Activated naive CD4-positive, alpha-beta T cell treated with anti-CD3 and anti-CD28 coated beads for 36 hours (primary cell): ENCODE measurements at regions not wholly inside any gene's neighbourhood (a gene's known extent, or its start where the extent isn't known, plus 50 kb on each side); places are given as distances from the start of the nearest gene placed in this dataset.
"Not testable (repeated sequence)": the region's sequence is repeated elsewhere in the genome, so short reads cannot be mapped to it uniquely, and the experiment has no call there.

Experiments used
- CTCF ChIA-PET: fragments of 350-600 bp; sonication (Branson Sonifier 250); formaldehyde crosslinking; loops from one replicate; lab custom pipeline; 2021; ENCODE audit warnings: antibody characterized with exemption; lab: Charles Lee
- DNase-seq: peaks from one replicate; pipeline ENCODE4 v3.0.0-alpha.2; 2020
- H3K27ac Mint-ChIP-seq: one replicate; pipeline ENCODE4 v1.8.0; 2021; ENCODE audit warnings: mild to moderate bottlenecking, mixed read lengths
- H3K27me3 Mint-ChIP-seq: one replicate; pipeline ENCODE4 v1.8.0; 2021; ENCODE audit warnings: low read depth, mixed read lengths
- H3K36me3 Mint-ChIP-seq: one replicate; pipeline ENCODE4 v1.8.0; 2021; ENCODE audit warnings: low read depth, mixed read lengths
- H3K4me1 Mint-ChIP-seq: one replicate; pipeline ENCODE4 v1.8.0; 2021; ENCODE audit warnings: low read depth, mixed read lengths
- H3K4me3 Mint-ChIP-seq: one replicate; pipeline ENCODE4 v1.8.0; 2021; ENCODE audit warnings: mild to moderate bottlenecking, moderate library complexity, mixed read lengths
- H3K9me3 Mint-ChIP-seq: one replicate; pipeline ENCODE4 v1.8.0; 2021; ENCODE audit warnings: mixed read lengths
- intact Hi-C: fragments of 100-400 bp; cut with micrococcal nuclease; formaldehyde crosslinking; loops from one replicate; pipeline ENCODE4 v1.15.1; 2023

DNA sequence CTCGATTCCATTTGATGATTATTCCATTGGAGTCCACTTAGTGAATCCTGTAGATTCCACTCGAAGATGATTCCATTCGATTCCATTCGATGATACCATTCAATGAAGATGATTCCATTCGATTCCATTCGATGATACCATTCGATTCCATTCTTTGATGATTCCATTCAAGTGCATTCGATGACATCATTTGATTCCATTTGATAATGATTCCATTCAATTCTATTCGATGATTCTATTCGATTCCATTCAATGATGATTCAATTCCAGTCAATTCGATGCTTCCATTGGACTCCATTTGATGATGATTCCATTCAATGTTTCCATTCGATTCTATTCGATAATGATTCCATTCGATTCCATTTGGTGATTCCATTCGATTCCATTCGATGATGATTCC, 1150.0 kb downstream of the TP53TG3F start:
- Mint-ChIP-seq H3K36me3 (peaks cover 44% of the 10 kb centered on the region), H3K9me3 (peaks cover 74% of the 10 kb centered on the region)
- H3K27ac Mint-ChIP-seq, H3K4me3 Mint-ChIP-seq, H3K27me3 Mint-ChIP-seq, CTCF ChIA-PET, DNase-seq, H3K4me1 Mint-ChIP-seq, intact Hi-C loops: not testable (repeated sequence)
